Renal pelvis (tissue), 1 donor: ENCODE measurements at regions not wholly inside any gene's neighbourhood (a gene's known extent, or its start where the extent isn't known, plus 50 kb on each side); places are given as distances from the start of the nearest gene placed in this dataset.

Experiments used
- DNase-seq: peaks from one replicate; pipeline ENCODE4 v3.0.0-alpha.2; 2013

DNA sequence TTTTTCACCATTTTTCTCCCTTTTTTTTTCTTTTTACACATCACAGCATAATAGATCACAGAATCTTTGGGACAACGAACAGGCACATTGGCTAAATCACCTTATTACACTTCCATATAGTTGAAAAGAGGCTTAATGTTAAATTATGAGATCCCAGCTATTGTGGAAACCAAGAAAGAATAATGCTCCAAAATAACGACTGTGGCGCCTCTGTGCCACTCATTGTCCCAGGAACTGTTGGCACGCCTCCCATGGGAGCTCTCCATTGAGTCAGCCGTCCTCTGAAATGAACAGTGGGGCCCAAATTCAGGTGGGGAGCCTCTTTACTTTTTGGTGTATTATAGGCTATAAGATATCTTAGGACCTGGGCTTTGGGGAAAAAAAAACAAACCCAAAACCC lies 82.2 kb upstream of the NFIB start:
- DNase-seq: no peak

DNA sequence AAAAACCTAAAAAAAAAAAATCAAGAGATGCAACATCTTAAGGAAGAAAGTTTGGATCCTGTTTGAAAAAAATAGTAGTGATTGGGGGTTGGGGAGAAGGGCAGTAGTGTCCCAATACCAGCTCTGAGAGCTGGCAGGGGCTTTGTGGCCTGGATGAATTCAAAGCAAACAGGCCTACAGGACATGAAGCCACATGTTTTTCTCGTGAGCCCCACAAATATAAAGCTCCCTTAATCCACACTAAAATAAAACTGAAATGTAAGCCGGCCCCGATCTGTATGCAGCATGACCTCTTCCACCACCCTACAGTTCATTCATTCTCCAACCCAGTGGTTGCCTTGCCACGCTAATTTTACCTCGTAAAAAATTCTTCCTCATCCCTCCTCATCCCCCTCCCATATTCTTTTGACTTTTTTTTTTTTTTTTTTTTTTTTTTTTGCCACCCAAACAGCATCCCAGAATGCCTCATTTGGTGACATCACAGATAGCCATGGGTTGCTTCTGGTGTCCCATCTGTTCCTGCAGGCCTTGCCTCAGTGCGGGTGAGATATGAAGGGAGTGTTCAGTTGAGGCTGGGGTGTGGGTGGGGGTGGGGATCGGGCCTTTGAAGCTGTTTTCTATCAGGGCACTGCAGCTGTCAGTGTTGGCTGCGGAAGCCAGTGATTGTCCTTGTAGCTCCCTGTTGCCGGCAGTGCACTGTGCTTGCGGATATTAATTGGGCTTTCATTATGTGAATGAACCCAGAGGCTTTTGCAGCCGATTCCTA lies 81.6 kb upstream of the NFIB start:
- no peak for DNase-seq

DNA sequence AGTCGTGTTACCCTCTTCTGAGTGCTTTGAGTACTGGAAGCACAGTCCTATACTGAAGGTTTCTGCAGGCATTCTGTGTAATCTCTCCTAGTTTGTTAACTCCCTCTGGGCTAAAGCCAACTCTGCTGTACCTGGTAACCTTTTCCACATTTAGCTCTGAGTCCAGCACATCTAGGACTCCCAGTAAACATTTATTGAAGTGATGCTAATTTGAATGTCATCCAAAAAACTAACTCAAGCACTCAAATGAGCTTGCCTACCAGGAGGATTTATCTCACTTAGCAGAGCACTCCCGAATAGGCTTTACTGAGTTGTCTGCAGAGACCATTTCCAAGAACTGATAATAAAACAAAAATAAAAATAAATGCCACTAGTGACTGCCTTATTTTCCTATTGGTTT lies 79.5 kb upstream of the NFIB start:
- DNase-seq: no peak

DNA sequence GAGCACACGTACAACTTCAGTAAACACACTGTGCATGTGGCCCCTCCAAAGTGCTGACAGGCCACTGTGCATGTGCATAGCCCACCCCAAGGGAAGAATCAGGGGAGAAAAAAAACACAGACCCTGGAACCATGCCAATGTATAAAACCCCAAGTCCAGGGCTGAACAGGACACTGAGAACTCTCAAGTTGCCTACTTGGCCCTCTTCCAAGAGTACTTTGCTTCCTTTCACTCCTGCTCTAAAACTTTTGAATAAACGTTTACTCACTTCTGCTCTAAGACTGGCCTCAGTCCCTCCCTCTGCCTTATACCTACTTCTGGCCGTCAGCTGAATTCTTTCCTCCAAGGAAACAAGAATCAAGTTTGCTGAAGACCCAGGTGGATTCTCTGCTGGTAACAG lies 77.7 kb upstream of the NFIB start:
- no peak for DNase-seq

DNA sequence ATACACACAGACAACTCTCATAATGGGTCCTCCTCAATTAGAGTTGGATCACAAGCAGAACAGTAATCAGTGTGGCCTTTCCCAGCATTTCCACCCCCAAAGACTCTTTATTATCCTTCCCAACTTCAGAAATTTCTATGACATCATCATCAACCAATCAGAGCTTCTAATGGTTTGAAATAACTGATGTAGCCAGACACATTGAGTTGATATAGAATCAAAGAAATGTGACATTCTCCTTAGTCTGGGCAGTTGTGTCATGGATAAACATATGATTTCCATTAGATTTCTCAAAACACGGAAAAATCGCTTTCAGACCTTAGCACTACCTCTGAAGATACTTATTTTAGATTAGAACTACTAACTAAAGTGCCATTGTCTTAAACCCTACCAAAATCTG lies 75.7 kb upstream of the NFIB start:
- no peak for DNase-seq

DNA sequence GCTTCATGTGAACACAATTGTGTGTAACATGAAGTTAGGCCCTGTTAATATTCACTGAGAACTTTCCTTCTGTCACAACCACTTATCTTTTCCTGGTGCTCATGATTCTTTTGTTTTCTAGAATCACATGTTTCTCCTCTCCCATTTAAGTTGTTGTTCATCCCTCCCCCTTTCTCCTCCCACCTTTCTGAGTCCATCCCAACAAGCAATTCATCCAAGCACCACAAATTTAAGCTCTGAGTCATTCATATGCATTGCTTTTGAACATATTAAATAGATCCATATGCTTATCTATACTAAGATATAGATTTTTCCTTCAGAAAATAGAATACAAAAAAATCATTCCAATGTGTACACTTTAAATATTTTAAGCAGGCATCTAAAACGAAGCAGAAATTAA lies 75.2 kb upstream of the NFIB start:
- no peak for DNase-seq

GRCh38 chr9:14383773-14384172 lies 69.8 kb upstream of the NFIB start:
- DNase-seq: no peak

DNA sequence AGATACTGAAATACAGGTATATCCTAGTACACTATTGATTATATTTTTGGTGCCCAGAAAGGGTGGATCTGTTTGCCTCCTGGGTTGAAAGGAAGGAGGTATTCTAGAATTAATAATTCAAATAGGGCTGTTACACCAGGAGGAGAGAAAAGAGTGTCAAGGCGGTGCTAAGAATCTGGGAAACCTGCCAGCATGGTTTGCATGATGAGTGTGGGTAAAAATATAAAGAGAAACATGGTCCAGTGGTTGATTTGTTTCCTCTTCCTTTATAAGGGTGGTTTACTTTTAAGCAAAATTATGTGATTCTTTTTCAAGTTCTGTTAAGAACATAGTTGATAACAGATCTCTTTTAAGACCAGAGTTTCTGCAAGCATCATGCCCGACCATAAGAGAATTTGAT lies 69.4 kb upstream of the NFIB start:
- DNase-seq: no peak

- no peak for DNase-seq
Measured at GRCh38 chr9:14380061-14380836, 66.3 kb upstream of the NFIB start.

- no peak for DNase-seq
Measured at GRCh38 chr9:14379280-14379679, 65.3 kb upstream of the NFIB start.

GRCh38 chr9:14373706-14374105 lies 59.8 kb upstream of the NFIB start:
- DNase-seq: no peak

DNA sequence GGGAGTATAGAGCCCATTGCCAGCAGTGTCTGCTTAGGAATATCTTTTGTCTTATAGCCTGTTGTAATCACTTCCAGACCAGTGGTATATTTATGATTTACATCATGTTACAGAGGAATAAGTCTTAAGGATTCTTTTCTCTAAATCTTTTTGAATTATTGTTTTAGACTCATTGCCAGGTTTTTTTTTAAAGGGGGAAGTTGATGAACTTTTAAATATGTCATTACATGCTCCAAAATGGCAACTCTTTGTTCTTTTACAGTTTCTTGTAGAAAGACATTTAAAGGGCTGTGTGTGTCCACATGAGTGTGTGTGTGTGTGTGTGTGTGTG lies 59.4 kb upstream of the NFIB start:
- no peak for DNase-seq

DNA sequence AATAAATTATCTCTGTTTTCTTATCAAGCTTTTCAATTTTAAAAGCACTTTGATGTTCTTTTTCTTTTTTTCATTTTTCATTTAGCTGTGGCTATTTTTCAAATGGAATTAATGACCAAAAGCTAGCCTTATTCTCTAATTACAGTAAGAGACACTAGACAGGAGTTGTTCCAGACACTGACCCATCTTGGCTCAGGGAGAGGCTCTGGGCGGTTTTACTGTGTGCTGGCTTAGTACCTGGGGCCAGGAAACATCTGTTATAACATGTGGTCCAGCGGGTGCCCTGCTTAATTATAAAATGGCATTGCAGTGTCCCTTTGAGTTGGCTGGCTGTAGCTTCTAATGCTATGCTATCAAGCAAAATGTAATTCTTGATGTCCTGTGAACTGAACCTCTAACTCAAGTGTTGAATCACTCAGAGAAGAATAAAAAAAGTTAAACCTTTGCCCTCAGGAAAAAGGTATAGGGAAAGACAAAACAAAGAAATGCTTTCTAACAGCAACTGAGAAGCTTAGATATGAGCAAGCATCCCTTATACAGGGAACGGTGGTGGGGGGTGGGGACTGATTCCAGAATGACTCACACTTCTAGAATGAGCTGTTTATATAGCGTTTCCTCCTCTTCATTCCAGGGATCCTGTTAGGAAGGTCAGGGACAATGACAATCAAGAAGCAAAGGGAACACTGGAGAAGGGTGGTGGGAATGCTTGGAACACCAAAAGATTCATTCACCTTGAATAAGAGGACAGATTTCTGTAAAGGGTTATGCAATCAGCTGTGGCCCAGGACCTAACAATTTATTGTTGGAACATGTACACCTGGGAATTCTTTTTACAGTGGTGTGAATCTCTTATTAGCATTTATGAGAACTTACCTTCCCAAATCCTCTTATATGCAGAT lies 58.7 kb upstream of the NFIB start:
- peak; percentile 52 for DNase-seq

GRCh38 chr9:14369011-14369410 lies 55.1 kb upstream of the NFIB start:
- DNase-seq: no peak

DNA sequence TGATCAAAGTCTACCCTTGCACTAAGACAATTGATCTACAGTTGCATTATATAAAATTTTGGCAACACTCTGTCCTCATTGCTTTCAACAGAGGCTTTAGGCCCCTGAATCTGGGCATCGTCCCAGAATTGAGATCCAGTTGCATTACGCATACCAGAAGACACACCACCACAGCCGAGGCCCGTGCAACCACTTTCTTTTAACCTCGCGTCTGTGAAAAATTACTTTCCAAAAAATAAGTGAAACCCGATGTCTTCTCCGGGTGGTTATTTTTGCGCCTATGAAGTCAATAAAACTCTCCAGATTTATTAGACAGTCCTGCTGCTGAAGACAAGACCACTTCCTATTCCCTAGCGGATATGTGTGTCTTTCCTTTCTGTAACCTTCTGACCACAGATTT lies 52.1 kb upstream of the NFIB start:
- no peak for DNase-seq

DNA sequence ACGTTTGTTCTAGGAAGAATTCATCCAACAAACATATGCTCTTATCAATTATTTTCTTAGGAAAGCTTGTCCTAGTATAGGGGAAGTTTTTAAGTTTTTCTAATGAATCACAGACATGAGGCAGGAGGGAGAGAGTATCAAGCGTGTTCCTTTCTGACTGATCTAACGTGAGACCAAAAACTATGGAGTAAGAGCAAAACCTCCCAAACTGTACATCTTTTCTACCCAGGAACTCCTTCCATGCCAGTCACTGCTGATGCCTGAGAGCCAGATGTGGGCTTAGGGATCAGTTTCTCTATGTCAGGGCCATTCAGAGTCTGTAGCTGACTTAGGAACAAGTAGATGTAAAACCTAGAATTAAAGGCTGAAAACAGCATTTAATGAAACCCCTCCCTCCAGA lies 51.7 kb upstream of the NFIB start:
- DNase-seq: no peak
